Spleen (tissue), 7 donors: ENCODE measurements at regions not wholly inside any gene's neighbourhood (a gene's known extent, or its start where the extent isn't known, plus 50 kb on each side); places are given as distances from the start of the nearest gene placed in this dataset.

Experiments used
- POLR2A ChIP-seq, 3 donors: fragments of 450-650 bp; IDR thresholded peaks; one replicate each; pipeline ENCODE4 v1.5.1; 2017; ENCODE audit warnings: antibody characterized with exemption in 3 of 3, mild to moderate bottlenecking in 1 of 3
- POLR2AphosphoS5 ChIP-seq, 3 donors: sonication (generic); formaldehyde crosslinking; IDR thresholded peaks; one replicate each; pipeline ENCODE4 v1.5.1; 2017; ENCODE audit warnings: antibody characterized with exemption in 3 of 3
- TF ChIP-seq, protein P1 (sequence below), 11 experiments: fragments of 200-600 bp in 7 of 11; fragments of 450-650 bp in 4 of 11; sonication (generic) in 4 of 11; IDR thresholded peaks in 8 of 11; conservative IDR thresholded peaks in 3 of 11; 1 replicate in 7 of 11; 2 replicates in 4 of 11; pipeline versions ENCODE4 v1.4.0 to v1.8.0; 2016 to 2021; ENCODE audit warnings: antibody characterized with exemption in 11 of 11, inconsistent platforms in 4 of 11, mild to moderate bottlenecking in 1 of 11
- donor health status: DM: no; HTN: no; CAD: no; lungs with moderate emphysema.
- donor health status: DM: no; HTN: no; CAD: no.
- donor health status: DM: no; HTN: no; CAD: no.

DNA sequence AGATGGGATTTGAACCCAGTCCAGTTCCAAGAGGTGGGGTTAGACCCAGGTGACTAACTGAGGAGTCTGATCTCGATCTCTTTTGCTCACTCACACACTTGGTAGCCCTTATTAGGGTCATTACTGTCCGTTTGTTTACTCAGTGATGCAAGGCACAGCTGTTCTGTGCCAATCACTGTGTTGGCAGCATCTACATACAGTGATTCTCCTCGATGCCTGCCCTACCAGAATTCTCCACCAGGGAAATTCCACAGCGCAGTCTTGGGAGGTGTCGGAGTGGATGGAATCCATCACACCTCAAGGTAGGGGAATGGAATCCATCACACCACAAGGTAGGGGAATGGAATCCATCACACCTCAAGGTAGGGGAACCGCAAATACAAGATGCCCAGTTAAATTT is 279.6 kb downstream of the MAF start:
- no peak for TF ChIP-seq POLR2A (IDR thresholded peaks at IDR 0.05)
- TF ChIP-seq, protein P1, sequence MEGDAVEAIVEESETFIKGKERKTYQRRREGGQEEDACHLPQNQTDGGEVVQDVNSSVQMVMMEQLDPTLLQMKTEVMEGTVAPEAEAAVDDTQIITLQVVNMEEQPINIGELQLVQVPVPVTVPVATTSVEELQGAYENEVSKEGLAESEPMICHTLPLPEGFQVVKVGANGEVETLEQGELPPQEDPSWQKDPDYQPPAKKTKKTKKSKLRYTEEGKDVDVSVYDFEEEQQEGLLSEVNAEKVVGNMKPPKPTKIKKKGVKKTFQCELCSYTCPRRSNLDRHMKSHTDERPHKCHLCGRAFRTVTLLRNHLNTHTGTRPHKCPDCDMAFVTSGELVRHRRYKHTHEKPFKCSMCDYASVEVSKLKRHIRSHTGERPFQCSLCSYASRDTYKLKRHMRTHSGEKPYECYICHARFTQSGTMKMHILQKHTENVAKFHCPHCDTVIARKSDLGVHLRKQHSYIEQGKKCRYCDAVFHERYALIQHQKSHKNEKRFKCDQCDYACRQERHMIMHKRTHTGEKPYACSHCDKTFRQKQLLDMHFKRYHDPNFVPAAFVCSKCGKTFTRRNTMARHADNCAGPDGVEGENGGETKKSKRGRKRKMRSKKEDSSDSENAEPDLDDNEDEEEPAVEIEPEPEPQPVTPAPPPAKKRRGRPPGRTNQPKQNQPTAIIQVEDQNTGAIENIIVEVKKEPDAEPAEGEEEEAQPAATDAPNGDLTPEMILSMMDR (IDR thresholded peaks at IDR 0.05 in 8 of 11, conservative IDR thresholded peaks at IDR 0.05 in 3 of 11) = no peak
- TF ChIP-seq POLR2AphosphoS5 (IDR thresholded peaks at IDR 0.05) = no peak
